ENCODE measurements at regions not wholly inside any gene's neighbourhood (a gene's known extent, or its start where the extent isn't known, plus 50 kb on each side); places are given as distances from the start of the nearest gene placed in this dataset.

GRCh38 chr20:58069796-58070663 lies 158.4 kb downstream of the ANKRD60 start:
- TF ChIP-seq SPI1 (IDR thresholded peaks at IDR 0.05; ENCODE audit: low read depth, low read length) (no peak), POLR2A (IDR thresholded peaks at IDR 0.05; ENCODE audit: low read depth, low read length) (no peak), POLR2AphosphoS5 (IDR thresholded peaks at IDR 0.05; ENCODE audit: low read depth, low read length) (no peak), TAF1 (IDR thresholded peaks at IDR 0.05; ENCODE audit: low read depth, low read length) (no peak)

All from GM12891 (cell line).